B cell (primary cell): ENCODE measurements at regions not wholly inside any gene's neighbourhood (a gene's known extent, or its start where the extent isn't known, plus 50 kb on each side); places are given as distances from the start of the nearest gene placed in this dataset.

Experiments used
- ATAC-seq: fragments of 200-7000 bp; cut with Tn5 transposase; one replicate; pipeline ENCODE4 v1.10.0; 2021; ENCODE audit warnings: low read depth, mild to moderate bottlenecking, moderate number of reproducible peaks, moderate library complexity
- CTCF ChIA-PET: fragments of 350-600 bp; sonication (Branson Sonifier 250); formaldehyde crosslinking; loops from one replicate; lab custom pipeline; 2021; ENCODE audit warnings: antibody characterized with exemption, inconsistent platforms; lab: Charles Lee
- POLR2A ChIA-PET: fragments of 350-600 bp; sonication (Branson Sonifier 250); formaldehyde crosslinking; loops from one replicate; lab custom pipeline; 2021; ENCODE audit warnings: antibody characterized with exemption; lab: Charles Lee
- DNase-seq: peaks from one replicate; pipeline ENCODE4 v3.0.0; 2013
- H2AFZ ChIP-seq: 2 replicates; pipeline ENCODE4 v1.6.1; 2012; ENCODE audit warnings: mild to moderate bottlenecking, low read depth, low read length; ENCODE audit not compliant: insufficient read depth, poor library complexity, severe bottlenecking
- H3K27ac ChIP-seq, 2 donors: 1 replicate in 1 of 2; 2 replicates in 1 of 2; pipeline ENCODE4 v1.5.1; 2012 to 2013; ENCODE audit warnings: low read length in 2 of 2, mild to moderate bottlenecking in 2 of 2, moderate library complexity in 1 of 2
- H3K27me3 ChIP-seq, 4 experiments: fragments of 200-600 bp in 1 of 4; sonication (generic) in 1 of 4; replicated peaks in 1 of 4; 1 replicate in 2 of 4; 2 replicates in 2 of 4; pipeline versions ENCODE4 v1.6.1 to v1.7.0; 2013 to 2016; ENCODE audit warnings: low read length in 3 of 4, mild to moderate bottlenecking in 2 of 4, mixed read lengths in 1 of 4, moderate library complexity in 1 of 4; ENCODE audit not compliant: insufficient read depth in 4 of 4, control insufficient read depth in 3 of 4; ENCODE audit errors: control extremely low read depth in 1 of 4
- H3K36me3 ChIP-seq, 2 experiments: replicated peaks in 1 of 2; 1 replicate in 1 of 2; 2 replicates in 1 of 2; pipeline versions ENCODE4 v1.6.1 to v1.7.1; 2013; ENCODE audit warnings: low read length in 1 of 2; ENCODE audit not compliant: insufficient read depth in 2 of 2, control insufficient read depth in 1 of 2; ENCODE audit errors: control extremely low read depth in 1 of 2, extremely low read depth in 1 of 2
- H3K4me1 ChIP-seq, 2 donors: fragments of 200-600 bp in 1 of 2; sonication (generic) in 1 of 2; 1 replicate in 1 of 2; 2 replicates in 1 of 2; pipeline versions ENCODE4 v1.5.1 to v1.6.1; 2013 to 2017; ENCODE audit warnings: low read length in 2 of 2; ENCODE audit not compliant: control insufficient read depth in 2 of 2, insufficient read depth in 2 of 2
- H3K4me2 ChIP-seq: replicated peaks from 2 replicates; pipeline ENCODE3; 2012; ENCODE audit warnings: mild to moderate bottlenecking, low read depth, low read length; ENCODE audit not compliant: poor library complexity, severe bottlenecking
- H3K4me3 ChIP-seq, 5 experiments: fragments of 200-600 bp in 1 of 5; sonication (generic) in 1 of 5; 1 replicate in 3 of 5; 2 replicates in 2 of 5; pipeline versions ENCODE4 v1.5.1 to v1.7.0; 2011 to 2016; ENCODE audit warnings: low read length in 4 of 5, mild to moderate bottlenecking in 4 of 5, low read depth in 2 of 5, control low read depth in 1 of 5, moderate library complexity in 1 of 5; ENCODE audit not compliant: insufficient read depth in 1 of 5; ENCODE audit errors: control extremely low read depth in 1 of 5, extremely low read depth in 1 of 5
- H3K79me2 ChIP-seq: fragments of 200-600 bp; sonication (generic); one replicate; pipeline ENCODE4 v1.6.0; 2016; ENCODE audit warnings: low read length; ENCODE audit not compliant: control insufficient read depth, insufficient read depth
- H3K9ac ChIP-seq: fragments of 200-600 bp; sonication (generic); 2 replicates; pipeline ENCODE4 v1.6.1; 2017; ENCODE audit warnings: mild to moderate bottlenecking, low read length, moderate library complexity
- H3K9me3 ChIP-seq, 3 donors: one replicate each; pipeline versions ENCODE4 v1.6.1 to v1.7.1; 2013; ENCODE audit warnings: low read length in 2 of 3; ENCODE audit not compliant: control insufficient read depth in 2 of 3, insufficient read depth in 1 of 3; ENCODE audit errors: control extremely low read depth in 1 of 3
- H4K20me1 ChIP-seq: 2 replicates; pipeline ENCODE4 v1.6.0; 2012; ENCODE audit warnings: mild to moderate bottlenecking, low read length; ENCODE audit not compliant: insufficient read depth, control insufficient read depth, poor library complexity, severe bottlenecking
- H3K27ac Mint-ChIP-seq: one replicate; pipeline ENCODE4 v1.8.0; 2021; ENCODE audit warnings: mixed read lengths
- H3K27me3 Mint-ChIP-seq: one replicate; pipeline ENCODE4 v1.8.0; 2021; ENCODE audit warnings: mixed read lengths
- H3K4me1 Mint-ChIP-seq: one replicate; pipeline ENCODE4 v1.8.0; 2021; ENCODE audit warnings: mixed read lengths
- H3K4me3 Mint-ChIP-seq: one replicate; pipeline ENCODE4 v1.8.0; 2021; ENCODE audit warnings: mixed read lengths
- H3K9me3 Mint-ChIP-seq: one replicate; pipeline ENCODE4 v1.8.0; 2022; ENCODE audit warnings: mixed read lengths; ENCODE audit not compliant: insufficient read depth
- CTCF ChIP-seq: fragments of 200-600 bp; IDR thresholded peaks from one replicate; pipeline ENCODE4 v1.8.0; 2022; ENCODE audit warnings: antibody characterized with exemption, mild to moderate bottlenecking
- EZH2 ChIP-seq: IDR thresholded peaks from 2 replicates; pipeline ENCODE4 v1.6.1; 2012; ENCODE audit warnings: borderline replicate concordance, low read depth, mild to moderate bottlenecking, moderate library complexity, low read length; ENCODE audit not compliant: insufficient read depth, poor library complexity, severe bottlenecking
- WGBS: methylation state at CpG from one replicate; pipeline ENCODE4 v1.1.5; 2013; ENCODE audit warnings: missing lambda C conversion rate; ENCODE audit not compliant: insufficient coverage; 5-methylcytosine and 5-hydroxymethylcytosine counted together
- intact Hi-C: fragments of 100-400 bp; cut with micrococcal nuclease; formaldehyde crosslinking; loops from one replicate; pipeline ENCODE4 v1.10.0; 2022

GRCh38 chr15:35170207-35170606 is 85.1 kb upstream of the NANOGP8 start:
- no peak overlapping the region for H2AFZ ChIP-seq
- intact Hi-C loops: no loop called here
- H3K9ac ChIP-seq: no peak overlapping the region
- H3K9me3 Mint-ChIP-seq: no peaks in the 10 kb centered on the region
- no peak overlapping the region for H3K27ac Mint-ChIP-seq
- H3K4me3 Mint-ChIP-seq: no peak overlapping the region
- H3K79me2 ChIP-seq: no peaks in the 10 kb centered on the region
- ATAC-seq (no peak), DNase-seq (no peak)
- no peaks in the 10 kb centered on the region for H3K4me1 ChIP-seq
- no peak overlapping the region for H3K4me2 ChIP-seq
- TF ChIP-seq EZH2: no peak
- no peak for TF ChIP-seq CTCF
- H4K20me1 ChIP-seq: no peaks in the 10 kb centered on the region
- WGBS: 100% methylated on average over 1 of the region's 3 CpGs
- CTCF ChIA-PET: no interaction called here
- H3K4me3 ChIP-seq: no peak overlapping the region
- POLR2A ChIA-PET: no interaction called here
- H3K27me3 ChIP-seq: no peaks in the 10 kb centered on the region
- no peak overlapping the region for H3K27ac ChIP-seq
- H3K36me3 ChIP-seq: no peaks in the 10 kb centered on the region
- no peaks in the 10 kb centered on the region for H3K4me1 Mint-ChIP-seq
- H3K9me3 ChIP-seq: no peaks in the 10 kb centered on the region
- H3K27me3 Mint-ChIP-seq: peaks cover 3% of the 10 kb centered on the region

GRCh38 chr15:35168464-35168863 is 83.4 kb upstream of the NANOGP8 start:
- POLR2A ChIA-PET: no interaction called here
- WGBS: no CpG with 5 or more reads among the region's 4 CpGs
- Histone ChIP-seq H3K4me1 (no peaks in the 10 kb centered on the region), H4K20me1 (no peaks in the 10 kb centered on the region), H3K4me3 (no peak overlapping the region), H3K9ac (no peak overlapping the region), H3K27ac (no peak overlapping the region), H3K4me2 (no peak overlapping the region), H3K9me3 (no peaks in the 10 kb centered on the region), H2AFZ (no peak overlapping the region), H3K36me3 (no peaks in the 10 kb centered on the region), H3K27me3 (no peaks in the 10 kb centered on the region), H3K79me2 (no peaks in the 10 kb centered on the region)
- DNase-seq: no peak
- no peaks in the 10 kb centered on the region for H3K9me3 Mint-ChIP-seq
- intact Hi-C loops: no loop called here
- peaks cover under 1% of the 10 kb centered on the region for H3K27me3 Mint-ChIP-seq
- CTCF ChIA-PET: no interaction called here
- no peak overlapping the region for H3K27ac Mint-ChIP-seq
- ATAC-seq: no peak
- no peaks in the 10 kb centered on the region for H3K4me1 Mint-ChIP-seq
- TF ChIP-seq CTCF (no peak), EZH2 (no peak)
- no peak overlapping the region for H3K4me3 Mint-ChIP-seq
